ENCODE measurements at regions not wholly inside any gene's neighbourhood (a gene's known extent, or its start where the extent isn't known, plus 50 kb on each side); places are given as distances from the start of the nearest gene placed in this dataset.

DNA sequence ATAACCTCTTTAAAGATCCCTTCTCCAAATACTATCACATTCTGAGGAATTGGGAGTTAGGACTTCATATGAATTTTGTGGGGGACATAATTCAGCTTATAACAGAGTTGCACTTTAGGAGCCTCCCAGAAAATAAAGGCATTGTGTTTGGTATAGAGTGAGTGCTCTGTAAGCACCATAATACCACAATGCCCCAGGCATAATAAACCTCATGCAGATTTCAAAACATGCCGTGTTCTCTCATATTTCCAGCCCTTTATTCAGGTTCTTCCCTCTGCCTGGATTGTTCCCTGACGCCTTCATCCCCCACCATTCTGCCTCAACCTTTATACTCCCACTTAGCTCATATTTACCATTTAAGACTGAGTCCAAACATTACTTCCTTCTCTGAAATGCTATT, 398.8 kb upstream of the FAT3 start:
- DNase-seq (ENCODE audit: low spot score in 2 of 2) (no peak), FAIRE-seq (no peak)

DNA sequence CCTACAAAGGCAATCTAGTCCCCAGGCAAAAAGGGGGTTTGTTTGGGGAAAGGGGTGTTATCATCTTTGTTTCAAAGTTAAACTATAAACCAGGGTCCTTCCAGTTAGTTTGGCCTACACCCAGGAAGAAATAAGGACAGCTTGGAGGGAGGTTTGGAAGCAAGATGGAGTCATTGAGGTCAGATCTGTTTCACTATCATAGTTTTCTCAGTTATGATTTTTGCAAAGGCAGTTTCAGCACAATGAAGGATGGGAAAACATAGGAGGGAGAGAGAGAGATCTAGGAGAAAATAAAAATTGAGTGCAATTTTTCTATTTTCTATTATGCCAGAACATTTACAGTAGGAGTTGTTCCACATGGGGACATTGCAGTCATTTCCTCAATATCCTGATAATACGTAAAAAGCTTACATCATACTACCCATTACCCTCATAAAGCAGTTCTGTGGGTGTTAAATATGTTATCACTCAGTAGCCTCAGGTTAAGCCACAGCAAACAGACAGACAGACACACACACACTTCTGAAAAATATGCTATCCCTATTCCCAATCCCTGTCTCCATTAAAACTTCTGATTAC, 401.3 kb upstream of the FAT3 start:
- no peak for DNase-seq (ENCODE audit: low spot score in 2 of 2)
- FAIRE-seq, result no peak

DNA sequence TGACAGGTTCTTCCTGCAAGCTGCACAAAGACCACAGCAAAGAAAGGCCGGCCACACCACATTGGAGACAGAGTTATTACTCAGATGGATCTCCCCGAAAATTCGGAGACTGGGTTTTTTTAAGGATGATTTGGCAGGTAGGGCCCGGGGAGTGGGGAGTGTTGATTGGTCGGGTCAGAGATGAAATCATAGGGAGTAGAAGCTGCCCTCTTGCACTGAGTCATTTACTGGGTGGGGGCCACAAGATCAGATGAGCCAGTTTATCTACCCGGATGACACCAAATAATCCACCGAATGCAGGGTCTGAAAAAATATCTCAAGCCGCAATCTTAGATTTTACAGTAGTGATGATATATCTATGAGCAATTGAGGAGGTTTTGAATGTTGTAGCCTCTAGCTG, 401.8 kb upstream of the FAT3 start:
- FAIRE-seq (no peak), DNase-seq (ENCODE audit: low spot score in 2 of 2) (no peak)

DNA sequence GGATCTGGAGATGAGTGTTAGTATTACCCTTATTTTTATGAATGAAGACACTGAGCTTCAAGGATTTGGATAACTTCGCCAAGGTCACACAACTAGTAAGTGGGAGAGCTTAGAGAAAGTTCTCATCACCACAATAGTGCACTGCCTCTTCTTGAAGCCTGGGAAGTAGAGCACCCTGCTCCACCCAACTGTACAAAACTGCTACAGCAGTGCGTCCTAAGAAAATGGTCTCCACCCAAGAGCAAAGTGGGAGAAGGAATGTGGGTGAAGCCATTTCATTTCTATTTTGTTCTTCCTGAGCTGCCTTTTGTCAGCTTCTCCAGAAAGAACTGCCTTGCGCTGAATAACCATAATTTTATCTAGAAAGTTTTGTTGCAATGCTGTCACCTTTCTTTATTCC, 403.9 kb upstream of the FAT3 start:
- DNase-seq (ENCODE audit: low spot score in 2 of 2), result no peak
- no peak for FAIRE-seq

DNA sequence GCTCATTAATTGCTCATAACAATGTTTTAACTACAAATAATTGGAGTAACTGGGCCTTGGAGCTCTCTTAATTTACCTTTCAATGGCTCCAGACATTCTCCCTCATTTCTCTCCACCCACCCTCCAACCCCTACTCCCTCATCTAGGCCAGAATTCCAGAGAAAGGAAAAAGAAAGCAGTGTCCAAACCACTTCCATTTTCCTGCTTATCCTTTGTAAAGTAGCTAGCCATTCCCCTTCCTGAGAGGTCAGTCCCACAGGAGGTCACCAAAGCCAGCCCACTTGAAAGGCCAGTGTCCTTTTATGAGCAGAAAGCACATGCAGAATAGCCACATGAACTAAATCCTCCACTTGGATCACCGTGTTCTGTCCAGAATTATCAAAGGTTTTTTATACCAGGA, 404.8 kb upstream of the FAT3 start:
- DNase-seq (ENCODE audit: low spot score in 2 of 2), result no peak
- FAIRE-seq, result no peak

DNA sequence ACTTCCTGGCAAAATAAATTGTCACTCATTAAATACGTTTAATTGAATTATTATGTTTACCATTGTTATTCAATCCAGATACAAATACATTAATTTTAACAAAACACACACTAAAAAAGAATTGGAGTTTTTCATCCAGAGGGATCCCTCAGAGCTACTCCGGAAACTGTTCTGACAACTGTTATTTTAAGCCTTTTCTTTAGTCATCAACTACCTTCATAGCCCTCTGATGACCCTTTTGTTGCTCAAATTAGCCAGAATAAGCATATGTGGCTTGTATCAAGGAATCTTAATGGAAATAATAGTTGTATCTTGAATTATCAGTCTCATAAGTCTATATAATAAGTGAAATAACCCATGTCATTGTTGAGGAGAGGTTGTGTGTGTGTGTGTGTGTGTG, 405.4 kb upstream of the FAT3 start:
- no peak for DNase-seq (ENCODE audit: low spot score in 2 of 2)
- no peak for FAIRE-seq

DNA sequence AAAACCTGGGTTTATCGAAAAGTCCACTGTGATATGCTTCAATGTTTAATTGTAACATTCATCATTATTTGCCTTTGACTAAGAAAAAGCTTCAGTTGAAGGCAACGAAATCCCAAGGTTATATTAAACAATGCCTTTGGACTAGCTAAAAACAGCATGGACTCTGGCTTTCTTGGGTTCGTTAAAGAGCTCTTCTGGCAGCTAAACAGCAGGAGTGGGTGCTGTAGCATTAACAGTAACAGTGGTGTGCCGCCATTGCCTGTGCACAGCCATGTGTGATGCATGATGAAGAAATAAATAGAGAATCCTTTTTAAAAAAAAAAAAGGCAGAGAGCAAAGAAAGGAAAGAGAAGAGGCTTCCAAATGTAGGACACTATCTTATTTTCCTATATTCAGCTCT, 406.6 kb upstream of the FAT3 start:
- FAIRE-seq (no peak), DNase-seq (ENCODE audit: low spot score in 2 of 2) (no peak)

DNA sequence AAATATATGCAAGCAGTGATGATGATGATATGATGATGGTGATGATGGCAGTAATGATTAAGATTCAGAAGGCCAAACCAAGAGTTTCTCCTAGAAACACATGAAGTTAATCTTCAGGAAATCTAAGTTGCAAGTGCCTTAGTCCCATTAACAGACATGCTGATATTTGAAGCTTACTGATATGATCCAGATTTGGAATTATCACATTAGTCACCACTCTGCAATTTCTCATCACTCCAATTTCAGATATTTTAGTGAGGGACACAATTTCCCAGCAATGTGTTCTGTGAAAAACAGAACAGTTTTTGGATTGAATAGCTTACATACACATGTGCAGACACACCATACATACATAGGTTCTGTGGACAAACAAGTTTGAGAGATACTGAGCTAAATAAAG, 411.4 kb upstream of the FAT3 start:
- FAIRE-seq, result no peak
- DNase-seq (ENCODE audit: low spot score in 2 of 2), result no peak

DNA sequence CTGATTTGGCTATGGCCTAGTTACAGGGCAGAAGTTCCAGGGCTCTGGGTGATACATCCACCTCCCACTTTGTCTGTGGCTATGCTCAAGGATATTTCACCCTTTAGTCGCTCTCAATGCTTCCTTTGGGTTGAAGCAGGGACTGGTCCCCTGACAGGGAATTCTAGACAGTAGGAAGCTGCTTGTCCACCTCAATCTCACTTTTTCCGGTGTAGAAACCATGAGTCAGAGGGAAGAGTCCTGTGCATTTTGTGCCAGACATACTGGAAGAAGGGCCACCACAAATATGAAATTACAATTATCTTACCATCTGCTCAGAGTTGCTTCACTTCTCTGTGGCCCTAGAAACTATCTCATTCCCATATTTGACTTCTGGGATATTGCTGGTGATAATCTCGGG, 413.7 kb upstream of the FAT3 start:
- no peak for FAIRE-seq
- no peak for DNase-seq (ENCODE audit: low spot score in 2 of 2)

DNA sequence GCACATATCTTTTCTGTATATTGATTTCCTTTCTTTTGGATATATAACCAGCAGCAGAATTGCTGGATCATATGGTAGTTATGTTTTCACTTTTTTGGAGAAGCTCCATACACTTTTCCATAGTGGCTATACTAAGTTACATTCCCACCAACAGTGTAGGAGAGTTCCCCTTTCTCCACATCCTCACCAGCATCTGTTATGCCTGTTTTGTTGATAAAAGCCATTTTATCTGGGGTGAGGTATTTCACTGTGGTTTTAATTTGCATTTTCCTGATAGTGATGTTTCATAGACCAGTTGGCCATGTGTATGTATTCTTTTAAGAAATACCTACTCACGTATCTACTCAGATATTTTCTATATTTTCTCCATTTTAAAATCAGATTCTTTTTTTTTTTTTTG, 419.3 kb upstream of the FAT3 start:
- DNase-seq (ENCODE audit: low spot score in 2 of 2) (no peak), FAIRE-seq (no peak)

DNA sequence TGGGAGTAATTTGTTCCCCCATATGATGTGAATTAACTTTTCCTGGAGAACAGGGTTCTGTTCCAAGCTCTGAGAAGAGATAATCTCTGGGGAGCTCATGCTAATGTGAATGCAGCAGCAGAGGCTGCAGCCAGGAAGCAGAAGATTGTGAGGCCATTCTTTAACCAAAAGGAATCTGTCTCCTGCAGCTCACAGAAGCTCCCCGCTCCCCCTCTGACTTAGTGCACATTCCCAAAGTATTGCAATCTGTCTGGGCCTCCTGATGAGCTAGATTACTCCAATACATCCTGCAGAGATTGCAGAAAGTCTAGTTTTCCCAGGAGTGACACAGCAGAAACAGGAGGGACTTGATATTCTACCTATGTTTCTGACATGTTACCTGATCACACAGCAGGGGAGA, 420.6 kb upstream of the FAT3 start:
- FAIRE-seq (no peak), DNase-seq (ENCODE audit: low spot score in 2 of 2) (no peak)

DNA sequence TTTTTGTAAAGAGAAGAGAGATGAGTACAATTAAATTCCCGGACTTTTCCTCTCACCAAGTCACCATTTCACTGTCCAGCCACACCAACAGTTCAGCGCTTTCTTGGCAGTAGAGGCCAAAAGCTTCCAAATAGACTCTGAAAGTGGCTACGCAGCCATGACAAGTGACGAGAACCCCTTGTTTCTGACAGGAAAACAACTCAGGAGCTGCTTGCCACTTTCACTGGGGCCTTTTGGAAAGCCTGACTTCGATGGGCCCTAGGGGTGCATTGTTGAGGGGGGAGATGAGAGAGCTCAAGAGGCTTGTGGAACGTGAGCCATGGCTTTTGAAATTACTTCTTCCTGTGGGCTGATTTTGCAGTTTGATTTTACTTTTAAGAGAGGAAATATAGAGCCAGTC, 422.1 kb upstream of the FAT3 start:
- DNase-seq (ENCODE audit: low spot score in 2 of 2) (no peak), FAIRE-seq (no peak)

DNA sequence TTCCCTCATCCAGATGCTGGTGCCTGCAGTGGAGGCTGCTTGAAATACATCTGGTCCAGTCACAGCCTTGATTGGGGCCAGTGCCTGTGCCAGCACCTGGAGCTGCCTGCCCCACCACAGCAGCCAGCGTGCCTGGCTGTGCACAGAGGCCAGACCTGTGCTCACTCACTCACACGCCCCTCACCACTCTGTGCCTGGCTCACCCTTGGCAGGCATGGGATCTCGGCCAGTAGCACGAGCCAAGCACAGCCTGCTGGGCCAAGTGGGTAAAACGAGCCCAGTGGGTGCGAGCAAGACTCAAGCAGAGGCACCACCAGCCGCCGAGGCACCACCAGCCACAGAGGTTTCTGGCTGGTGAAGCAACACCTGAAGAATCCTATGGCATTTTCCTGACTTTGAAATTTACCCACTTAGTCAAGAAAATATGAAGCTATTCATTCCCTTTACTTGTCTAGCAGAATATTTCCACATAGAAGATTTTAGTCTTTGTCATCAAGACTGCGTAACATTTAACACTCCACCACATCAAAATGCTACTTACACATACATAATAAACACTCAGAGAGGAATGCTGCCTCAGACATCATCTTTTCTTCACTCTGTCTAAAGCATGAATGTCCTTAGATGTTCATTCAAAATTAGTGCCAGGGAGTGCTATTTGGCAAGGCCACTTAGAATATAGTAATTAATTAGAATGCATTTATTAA, 424.3 kb upstream of the FAT3 start:
- FAIRE-seq, result no peak

DNA sequence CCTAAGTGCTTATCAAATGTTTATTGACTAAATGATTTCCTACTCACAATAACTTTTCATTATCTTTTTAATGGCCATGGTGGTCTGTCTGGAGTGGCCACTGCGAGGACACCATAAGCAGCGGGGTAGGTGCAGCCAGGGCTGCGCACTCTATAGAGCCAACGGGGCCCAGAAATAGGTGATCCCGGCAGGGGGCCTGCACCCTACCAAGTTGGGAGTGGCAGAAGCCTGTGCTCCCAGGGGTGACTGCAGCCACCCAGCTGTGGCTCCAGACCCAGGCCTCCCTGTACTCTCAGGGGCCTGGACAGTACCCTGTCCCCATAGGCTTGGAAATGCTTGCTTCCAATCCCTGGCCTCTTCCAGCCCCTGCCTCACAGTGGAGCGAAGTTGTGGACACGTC, 426.4 kb upstream of the FAT3 start:
- DNase-seq (ENCODE audit: low spot score in 2 of 2) (no peak), FAIRE-seq (no peak)

More for the DNA sequence above, 424.3 kb upstream of the FAT3 start:
- DNase-seq (ENCODE audit: low spot score in 2 of 2), result no peak

DNA sequence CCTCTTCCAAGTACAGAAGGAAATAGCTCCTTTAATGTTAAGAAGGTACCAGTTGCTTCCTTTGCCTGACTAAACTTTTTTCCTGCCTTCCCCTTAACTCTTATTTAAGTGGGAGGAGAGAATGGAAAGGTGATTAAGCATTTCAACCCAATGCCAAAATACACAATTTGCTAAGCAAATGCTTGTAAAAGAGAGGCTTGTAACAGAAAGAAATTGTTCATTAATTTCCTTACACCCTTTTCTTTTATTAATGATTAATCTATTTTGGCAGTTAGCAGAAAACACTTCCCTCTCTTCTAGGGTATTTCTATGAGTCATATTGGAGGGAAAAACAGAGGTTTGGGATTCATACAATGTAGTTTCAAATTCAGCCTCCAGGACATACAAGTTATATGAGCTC, 427.6 kb upstream of the FAT3 start:
- DNase-seq (ENCODE audit: low spot score in 2 of 2) (no peak), FAIRE-seq (no peak)

DNA sequence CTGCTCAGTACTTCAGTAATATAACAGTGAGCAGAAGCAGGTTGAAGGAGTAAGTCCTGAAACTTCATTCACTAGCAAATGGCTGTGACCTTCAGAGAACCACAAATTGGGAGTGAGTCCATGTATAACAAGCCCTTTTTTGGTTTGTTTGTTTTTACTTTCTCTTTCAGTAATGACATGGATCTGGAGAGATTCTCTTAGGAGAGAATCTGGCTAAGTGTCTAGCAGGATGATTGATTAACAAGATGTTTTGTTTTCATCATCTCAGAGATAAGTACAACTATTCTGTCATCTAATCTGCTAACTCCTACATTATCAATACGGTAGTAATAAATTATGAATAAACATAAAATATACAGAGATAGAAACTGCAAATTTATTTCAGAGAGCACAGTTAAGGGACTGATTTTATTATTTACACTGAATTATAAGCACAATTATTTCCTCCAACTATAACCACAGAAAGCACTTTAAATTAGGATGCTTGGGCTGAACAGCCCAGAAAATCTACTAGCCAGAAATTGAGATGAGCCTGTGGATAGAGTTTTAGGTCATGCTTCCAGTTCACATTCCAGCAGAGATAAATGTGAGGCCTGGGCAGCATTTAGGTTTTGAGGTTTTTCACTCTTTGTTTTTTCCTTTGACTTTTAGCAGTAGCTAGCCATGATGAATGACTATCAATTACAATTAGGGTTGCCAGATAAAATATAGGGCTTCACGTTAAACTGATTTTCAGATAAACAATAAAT, 429.3 kb upstream of the FAT3 start:
- FAIRE-seq (no peak), DNase-seq (ENCODE audit: low spot score in 2 of 2) (no peak)

DNA sequence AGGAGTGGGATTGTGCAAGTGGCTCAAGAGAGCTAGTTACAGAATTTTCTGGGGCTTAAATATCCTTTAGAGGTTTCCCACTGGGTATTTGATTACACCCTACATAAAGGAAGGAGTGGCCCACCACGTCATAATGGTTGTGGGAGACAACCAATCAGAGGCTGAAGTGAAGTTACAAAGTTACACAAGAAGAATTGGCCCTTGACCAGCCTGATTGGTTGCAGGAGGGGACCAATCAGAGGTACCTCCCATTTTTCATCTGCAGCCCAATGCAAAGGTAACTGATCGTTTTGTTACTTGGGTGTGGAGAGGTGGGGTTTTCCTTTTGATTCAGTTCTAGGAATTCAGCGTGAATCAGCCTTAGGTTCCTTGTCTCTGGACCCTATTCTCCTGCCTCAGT, 430.5 kb upstream of the FAT3 start:
- no peak for FAIRE-seq

DNA sequence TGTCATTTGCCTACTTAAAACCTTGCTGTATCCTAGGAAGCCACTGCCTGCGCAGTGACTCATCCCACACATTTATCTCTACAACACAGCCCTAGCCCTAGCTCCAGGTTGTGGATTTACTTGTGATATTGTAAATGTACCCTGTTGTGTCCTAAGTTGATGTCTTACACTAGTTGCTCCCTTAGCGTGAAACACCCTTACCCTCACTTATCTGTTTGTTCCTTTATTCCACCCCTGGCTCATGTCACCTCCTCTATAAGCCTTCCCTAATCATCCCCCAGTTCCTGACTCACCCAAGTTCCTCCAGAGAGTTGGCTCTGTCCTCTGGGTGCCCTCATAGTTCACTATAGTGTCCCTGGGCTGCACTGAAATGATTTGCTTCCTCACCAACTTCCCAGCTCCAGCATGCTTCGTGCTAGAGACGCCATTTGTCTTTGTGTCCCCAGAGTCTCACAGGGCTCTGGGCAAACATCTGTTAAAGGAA, 431.8 kb upstream of the FAT3 start:
- FAIRE-seq (no peak), DNase-seq (ENCODE audit: low spot score in 2 of 2) (no peak)

More for the DNA sequence above, 430.5 kb upstream of the FAT3 start:
- no peak for DNase-seq (ENCODE audit: low spot score in 2 of 2)

DNA sequence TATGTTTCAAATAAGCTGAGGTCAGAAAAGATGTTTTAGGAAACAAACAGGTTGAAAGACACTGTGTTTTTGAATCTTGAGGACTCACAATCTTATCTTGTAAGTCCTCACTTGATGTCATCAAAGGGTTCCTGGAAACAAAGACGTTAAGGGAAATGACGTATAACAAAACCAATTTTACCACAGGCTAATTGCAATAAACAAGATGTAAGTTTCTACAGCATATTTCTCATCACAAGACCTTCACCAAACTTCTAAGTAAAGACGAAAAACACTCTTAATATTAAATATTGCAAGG, 433.5 kb upstream of the FAT3 start:
- FAIRE-seq (no peak), DNase-seq (ENCODE audit: low spot score in 2 of 2) (no peak)

DNA sequence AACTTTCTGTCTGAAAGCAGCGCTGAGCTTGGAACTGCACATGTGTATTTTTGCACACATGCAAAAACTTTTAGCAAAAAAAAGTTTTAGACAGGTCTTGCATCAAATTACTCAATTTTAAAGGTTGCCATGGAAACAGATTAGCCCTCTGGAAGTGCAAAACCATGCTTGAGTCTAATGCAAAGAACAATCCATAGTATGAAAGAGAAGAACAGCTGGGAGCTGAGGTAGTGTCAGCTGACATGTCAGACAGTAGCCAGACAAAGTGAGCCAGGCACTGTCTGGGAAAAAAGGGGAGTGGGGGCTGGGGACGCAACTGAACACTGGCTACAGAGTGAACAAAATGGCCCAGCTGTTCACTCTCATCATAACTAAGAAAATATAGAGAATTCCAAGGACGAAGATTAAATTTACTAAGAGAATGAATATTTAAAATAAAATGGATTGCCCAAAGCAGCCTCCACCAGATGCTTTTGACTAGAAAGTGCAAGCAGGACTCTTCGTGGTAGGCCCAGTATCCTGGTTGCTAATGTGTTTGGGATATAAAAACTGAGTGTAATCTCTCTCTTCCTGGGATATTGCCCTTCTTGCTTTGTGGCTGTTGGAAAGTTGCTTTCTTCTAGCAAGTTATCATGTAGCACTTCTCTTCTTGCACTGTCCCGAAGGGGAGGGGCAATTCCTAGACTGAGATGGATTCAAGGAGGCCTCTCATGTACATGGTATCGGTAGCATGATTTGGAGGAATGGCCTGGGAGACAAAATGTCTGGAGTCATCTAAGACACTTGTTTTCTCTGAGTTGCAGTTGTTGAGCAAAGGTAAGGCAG, 434.1 kb upstream of the FAT3 start:
- no peak for DNase-seq (ENCODE audit: low spot score in 2 of 2)

DNA sequence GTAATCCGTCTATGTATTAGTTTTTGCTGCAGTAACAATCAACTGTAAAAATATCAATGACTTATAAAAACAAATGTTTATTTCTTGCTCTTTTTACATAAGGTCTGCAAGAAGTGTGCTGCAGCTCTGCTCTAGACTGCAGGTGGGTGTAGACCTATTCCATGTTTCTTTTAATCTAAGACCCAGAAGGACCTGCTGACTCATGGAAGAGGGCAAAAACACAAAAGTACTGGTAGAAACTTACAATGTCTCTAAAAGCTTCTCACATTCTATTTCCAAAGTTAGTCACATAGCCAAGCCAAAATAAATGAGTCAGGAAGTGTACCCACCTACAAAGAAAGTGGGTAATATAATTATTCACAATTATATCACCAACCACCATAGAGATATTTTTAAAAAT, 435.9 kb upstream of the FAT3 start:
- FAIRE-seq (no peak), DNase-seq (ENCODE audit: low spot score in 2 of 2) (no peak)

More for the DNA sequence above, 434.1 kb upstream of the FAT3 start:
- FAIRE-seq, result no peak
